Hippocampal formation (tissue), 2 donors: ENCODE measurements at regions not wholly inside any gene's neighbourhood (a gene's known extent, or its start where the extent isn't known, plus 50 kb on each side); places are given as distances from the start of the nearest gene placed in this dataset.
"Not testable (repeated sequence)": the region's sequence is repeated elsewhere in the genome, so short reads cannot be mapped to it uniquely, and the experiment has no call there.

ENCODE experiments used
- DNase-seq, 2 donors: peaks; one replicate each; lab custom pipeline; 2025; lab: John Stamatoyannopoulos, UW

DNA sequence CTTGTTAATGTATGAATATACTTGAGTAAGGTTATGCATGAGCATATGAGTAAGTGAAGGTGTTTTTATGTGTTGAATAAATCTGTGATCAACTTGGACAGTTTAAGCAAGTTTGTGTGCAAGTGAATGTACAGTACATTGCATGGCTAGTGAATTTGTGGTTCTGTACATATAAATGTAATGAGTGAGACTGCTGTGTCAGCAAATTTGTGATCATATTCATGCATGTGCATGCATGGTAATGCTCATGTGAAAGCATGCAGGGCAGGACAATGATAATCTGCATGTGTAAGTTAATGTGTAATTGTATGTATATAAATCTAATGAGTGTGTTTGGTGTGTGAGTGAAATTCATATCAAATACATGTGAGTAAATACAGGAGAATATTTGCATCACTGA is 188.5 kb downstream of the PWWP3B start:
- no peak for DNase-seq

DNA sequence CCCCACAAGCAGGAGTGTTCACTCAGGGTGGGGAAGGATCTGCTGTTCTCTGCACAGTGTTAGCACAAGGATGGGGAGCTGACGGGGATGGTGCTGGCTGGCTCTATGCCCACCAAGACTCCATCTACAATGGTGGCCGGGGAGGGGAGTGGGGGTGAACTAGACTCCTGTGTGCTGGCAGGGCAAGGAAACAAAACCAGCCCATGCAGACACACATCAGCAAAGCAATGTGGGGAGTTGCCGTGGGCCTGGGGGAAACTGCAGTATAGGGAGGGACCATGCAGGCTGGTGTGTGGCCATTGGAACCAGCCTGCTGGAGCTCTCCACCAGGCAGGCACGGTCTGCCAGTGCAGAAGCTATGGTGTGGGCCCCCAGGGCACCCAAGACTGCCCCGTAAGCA is 195.1 kb downstream of the PWWP3B start:
- DNase-seq, result no peak

- no peak for DNase-seq
Measured at GRCh38 chrX:106378616-106379015, 210.5 kb downstream of the PWWP3B start.

DNA sequence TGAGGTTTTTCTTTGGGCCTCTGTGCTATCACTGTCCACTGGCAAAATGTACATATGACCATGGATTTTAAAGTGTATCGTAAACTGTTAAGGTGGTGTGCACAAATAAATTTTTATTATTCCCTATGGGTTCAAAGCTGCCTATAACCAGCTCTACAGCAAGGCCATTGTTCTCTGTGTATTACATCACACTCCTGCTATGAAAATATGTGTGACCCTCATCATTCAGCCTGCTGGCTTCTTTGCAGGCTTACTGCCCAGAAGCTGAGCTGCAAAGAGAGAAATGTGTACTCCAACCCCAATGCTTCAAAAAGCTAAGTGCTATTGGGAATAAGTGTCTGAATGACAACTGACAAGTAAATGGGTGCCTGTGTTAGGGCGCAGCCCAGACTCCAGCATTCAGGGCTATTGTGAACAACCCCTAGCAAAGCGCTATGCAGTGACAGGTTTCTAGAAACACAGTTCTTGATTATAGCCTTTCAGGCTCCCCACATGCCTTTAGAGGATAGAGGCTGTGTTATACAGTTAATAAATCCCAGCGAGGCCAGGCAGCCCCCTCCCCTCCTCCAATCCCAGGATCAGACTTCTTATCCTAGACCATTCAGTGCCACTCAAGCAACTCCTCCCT is 220.4 kb upstream of the RADX start:
- DNase-seq, result peak in 1 of 2 donors; percentile 2

DNA sequence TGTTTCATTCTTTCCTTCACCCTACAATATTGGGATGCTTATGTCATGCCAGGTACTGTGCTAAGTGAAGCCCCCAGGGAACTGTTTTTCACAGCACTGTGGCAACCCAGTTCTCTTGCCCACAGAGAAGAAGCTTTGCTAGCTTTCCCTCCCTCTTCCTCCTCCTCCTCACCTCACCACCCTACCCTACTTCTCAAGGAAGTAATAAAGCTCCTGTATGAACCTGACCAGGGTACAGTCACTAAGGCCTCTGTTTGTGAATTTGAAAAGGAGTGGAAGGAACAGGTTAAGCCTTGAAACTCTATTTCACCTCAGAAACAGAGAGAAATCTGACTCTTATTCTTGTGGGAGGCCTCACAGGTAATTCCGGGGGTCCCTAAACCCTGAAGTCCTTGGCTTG is 219.4 kb upstream of the RADX start:
- no peak for DNase-seq

GRCh38 chrX:106397788-106398538 is 213.8 kb upstream of the RADX start:
- DNase-seq, result no peak

GRCh38 chrX:106401965-106402559 is 209.7 kb upstream of the RADX start:
- DNase-seq, result no peak

DNA sequence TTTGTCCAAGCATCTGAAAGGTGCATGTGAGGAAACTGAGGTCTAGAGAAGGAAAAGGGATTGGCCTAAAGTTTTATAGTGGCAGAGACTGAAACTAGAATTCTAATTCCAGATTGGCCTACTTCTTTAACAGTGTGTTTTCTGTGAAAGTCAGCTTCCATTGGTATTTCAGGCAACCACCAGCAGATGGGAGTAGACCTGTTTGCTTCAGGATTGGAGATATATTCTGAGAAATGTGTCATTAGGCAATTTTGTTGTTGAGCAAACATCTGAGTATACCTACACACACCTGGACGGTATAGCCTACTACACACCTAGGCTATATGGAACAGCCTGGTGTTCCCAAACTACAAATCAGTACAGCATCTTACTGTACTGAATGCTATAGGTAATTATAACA is 207.3 kb upstream of the RADX start:
- DNase-seq, result no peak

- peak in 1 of 2 donors; percentile 13 for DNase-seq
Measured at GRCh38 chrX:106415276-106415895, 196.4 kb upstream of the RADX start.

DNA sequence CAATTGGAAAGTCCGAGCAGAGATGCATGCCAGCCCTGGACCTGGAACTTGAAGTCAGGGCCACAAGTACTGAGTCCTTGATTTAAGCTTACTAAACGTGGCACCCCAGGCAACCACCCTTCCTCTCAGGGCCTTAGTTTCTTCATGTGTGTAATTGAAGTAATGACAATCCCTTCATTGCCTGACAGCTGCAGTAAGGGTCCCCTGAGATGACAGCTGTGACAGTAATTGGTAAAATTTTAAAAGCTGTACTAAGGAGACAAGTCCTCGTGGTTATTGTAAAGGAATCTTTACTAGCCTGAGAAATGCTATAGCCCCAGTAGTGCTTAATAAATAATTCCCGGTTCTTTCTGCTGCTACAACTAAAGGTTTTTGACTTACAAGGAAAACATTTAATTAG is 175.1 kb upstream of the RADX start:
- no peak for DNase-seq

- DNase-seq, result no peak
Measured at GRCh38 chrX:106437407-106437806, 174.4 kb upstream of the RADX start.

- DNase-seq, result no peak
Measured at GRCh38 chrX:106450405-106450804, 161.4 kb upstream of the RADX start.

- DNase-seq, result no peak
Measured at GRCh38 chrX:106451933-106452332, 159.8 kb upstream of the RADX start.

GRCh38 chrX:106454991-106455390 is 156.8 kb upstream of the RADX start:
- DNase-seq, result no peak

GRCh38 chrX:106457802-106458201 is 154.0 kb upstream of the RADX start:
- DNase-seq, result no peak

- DNase-seq, result no peak
Measured at GRCh38 chrX:106467422-106467821, 144.4 kb upstream of the RADX start.

DNA sequence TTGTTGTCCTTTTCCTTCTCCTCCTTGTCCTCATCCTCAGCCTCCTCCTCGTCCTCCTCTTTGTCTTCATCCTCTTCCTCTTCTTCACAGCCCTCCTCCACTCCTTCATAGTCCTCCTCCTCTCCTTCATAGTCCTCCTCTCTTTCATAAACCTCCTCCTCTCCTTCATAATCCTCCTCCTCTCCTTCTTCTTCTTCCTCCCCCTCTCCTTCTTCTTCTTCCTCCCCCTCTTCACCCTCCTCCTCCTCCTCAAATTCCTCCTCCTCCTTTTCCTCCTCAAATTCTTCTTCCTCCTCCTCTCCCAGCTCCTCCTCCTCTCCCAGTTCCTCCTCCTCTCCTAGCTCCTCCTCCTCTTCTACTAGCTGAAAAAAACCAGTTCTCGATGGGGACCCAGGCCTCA is 143.8 kb upstream of the RADX start:
- no peak for DNase-seq

GRCh38 chrX:106468433-106468832 is 143.3 kb upstream of the RADX start:
- DNase-seq, result no peak

DNA sequence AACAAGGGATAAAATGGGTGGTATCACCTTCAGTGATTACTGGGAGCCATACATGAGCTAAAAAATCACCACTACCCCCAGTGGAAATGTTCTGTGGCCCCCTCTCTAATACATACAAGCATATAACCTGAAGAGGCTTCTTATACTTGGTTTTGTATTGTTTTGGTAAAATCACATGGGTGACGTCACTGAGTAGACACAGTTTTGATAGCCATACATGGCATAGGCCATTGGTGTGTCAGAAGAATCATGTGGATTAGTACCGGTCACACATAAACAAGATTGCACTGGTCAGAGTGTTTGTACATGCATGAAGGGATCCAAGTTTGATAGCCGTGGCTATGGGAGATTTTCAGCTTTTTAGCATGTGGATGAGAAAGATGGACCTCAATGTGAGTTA is 131.9 kb upstream of the RADX start:
- DNase-seq, result no peak

DNA sequence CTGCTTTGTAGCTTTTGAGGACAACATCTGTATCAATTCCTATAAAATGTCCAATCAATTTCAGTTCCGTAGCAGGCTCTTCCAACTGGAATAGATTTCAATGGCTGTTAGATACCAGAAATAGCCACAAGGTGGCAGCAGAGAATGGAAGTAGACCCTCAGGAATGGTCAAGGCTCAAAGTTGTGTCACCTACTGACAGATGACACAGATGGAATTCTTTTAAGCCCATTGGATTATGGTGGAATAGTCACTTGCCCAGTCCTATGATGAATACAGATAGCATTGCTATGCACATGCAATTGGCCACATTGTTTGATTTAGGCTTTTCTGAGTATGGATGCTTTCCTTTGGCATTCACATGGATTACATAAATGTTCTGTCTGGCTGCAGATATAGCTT is 130.4 kb upstream of the RADX start:
- peak; percentile 4 to 50 for DNase-seq

DNA sequence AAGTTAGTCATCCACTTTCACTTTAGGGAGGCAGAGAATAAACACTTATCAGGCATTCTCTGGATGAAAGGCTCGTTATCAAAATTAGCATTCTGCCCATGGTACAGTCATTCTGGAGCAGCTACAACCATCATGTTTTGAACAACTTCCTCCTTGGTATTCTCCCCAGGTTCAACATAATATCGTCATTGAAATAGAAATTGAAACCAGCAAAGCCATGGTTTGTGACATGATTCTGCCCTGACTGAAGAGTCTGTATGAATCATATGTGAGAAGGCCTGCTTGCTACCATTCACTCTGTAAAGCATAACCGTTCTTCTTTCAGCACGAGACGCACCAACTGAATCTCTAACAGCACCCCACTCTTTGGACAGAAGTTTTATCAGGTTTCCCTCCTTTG is 127.5 kb upstream of the RADX start:
- no peak for DNase-seq

- not testable (repeated sequence) for DNase-seq
Measured at GRCh38 chrX:106493210-106493816, 118.5 kb upstream of the RADX start.

GRCh38 chrX:106499473-106499872 is 112.3 kb upstream of the RADX start:
- no peak for DNase-seq
